B cell (primary cell): ENCODE measurements at regions not wholly inside any gene's neighbourhood (a gene's known extent, or its start where the extent isn't known, plus 50 kb on each side); places are given as distances from the start of the nearest gene placed in this dataset.

Source experiments
- ATAC-seq: fragments of 200-7000 bp; cut with Tn5 transposase; one replicate; pipeline ENCODE4 v1.10.0; 2021; ENCODE audit warnings: low read depth, mild to moderate bottlenecking, moderate number of reproducible peaks, moderate library complexity
- CTCF ChIA-PET: fragments of 350-600 bp; sonication (Branson Sonifier 250); formaldehyde crosslinking; loops from one replicate; lab custom pipeline; 2021; ENCODE audit warnings: antibody characterized with exemption, inconsistent platforms; lab: Charles Lee
- POLR2A ChIA-PET: fragments of 350-600 bp; sonication (Branson Sonifier 250); formaldehyde crosslinking; loops from one replicate; lab custom pipeline; 2021; ENCODE audit warnings: antibody characterized with exemption; lab: Charles Lee
- DNase-seq: peaks from one replicate; pipeline ENCODE4 v3.0.0; 2013
- H2AFZ ChIP-seq: 2 replicates; pipeline ENCODE4 v1.6.1; 2012; ENCODE audit warnings: mild to moderate bottlenecking, low read depth, low read length; ENCODE audit not compliant: insufficient read depth, poor library complexity, severe bottlenecking
- H3K27ac ChIP-seq, 2 donors: 1 replicate in 1 of 2; 2 replicates in 1 of 2; pipeline ENCODE4 v1.5.1; 2012 to 2013; ENCODE audit warnings: low read length in 2 of 2, mild to moderate bottlenecking in 2 of 2, moderate library complexity in 1 of 2
- H3K27me3 ChIP-seq, 4 experiments: fragments of 200-600 bp in 1 of 4; sonication (generic) in 1 of 4; replicated peaks in 1 of 4; 1 replicate in 2 of 4; 2 replicates in 2 of 4; pipeline versions ENCODE4 v1.6.1 to v1.7.0; 2013 to 2016; ENCODE audit warnings: low read length in 3 of 4, mild to moderate bottlenecking in 2 of 4, mixed read lengths in 1 of 4, moderate library complexity in 1 of 4; ENCODE audit not compliant: insufficient read depth in 4 of 4, control insufficient read depth in 3 of 4; ENCODE audit errors: control extremely low read depth in 1 of 4
- H3K36me3 ChIP-seq, 2 experiments: replicated peaks in 1 of 2; 1 replicate in 1 of 2; 2 replicates in 1 of 2; pipeline versions ENCODE4 v1.6.1 to v1.7.1; 2013; ENCODE audit warnings: low read length in 1 of 2; ENCODE audit not compliant: insufficient read depth in 2 of 2, control insufficient read depth in 1 of 2; ENCODE audit errors: control extremely low read depth in 1 of 2, extremely low read depth in 1 of 2
- H3K4me1 ChIP-seq, 2 donors: fragments of 200-600 bp in 1 of 2; sonication (generic) in 1 of 2; 1 replicate in 1 of 2; 2 replicates in 1 of 2; pipeline versions ENCODE4 v1.5.1 to v1.6.1; 2013 to 2017; ENCODE audit warnings: low read length in 2 of 2; ENCODE audit not compliant: control insufficient read depth in 2 of 2, insufficient read depth in 2 of 2
- H3K4me2 ChIP-seq: replicated peaks from 2 replicates; pipeline ENCODE3; 2012; ENCODE audit warnings: mild to moderate bottlenecking, low read depth, low read length; ENCODE audit not compliant: poor library complexity, severe bottlenecking
- H3K4me3 ChIP-seq, 5 experiments: fragments of 200-600 bp in 1 of 5; sonication (generic) in 1 of 5; 1 replicate in 3 of 5; 2 replicates in 2 of 5; pipeline versions ENCODE4 v1.5.1 to v1.7.0; 2011 to 2016; ENCODE audit warnings: low read length in 4 of 5, mild to moderate bottlenecking in 4 of 5, low read depth in 2 of 5, control low read depth in 1 of 5, moderate library complexity in 1 of 5; ENCODE audit not compliant: insufficient read depth in 1 of 5; ENCODE audit errors: control extremely low read depth in 1 of 5, extremely low read depth in 1 of 5
- H3K79me2 ChIP-seq: fragments of 200-600 bp; sonication (generic); one replicate; pipeline ENCODE4 v1.6.0; 2016; ENCODE audit warnings: low read length; ENCODE audit not compliant: control insufficient read depth, insufficient read depth
- H3K9ac ChIP-seq: fragments of 200-600 bp; sonication (generic); 2 replicates; pipeline ENCODE4 v1.6.1; 2017; ENCODE audit warnings: mild to moderate bottlenecking, low read length, moderate library complexity
- H3K9me3 ChIP-seq, 3 donors: one replicate each; pipeline versions ENCODE4 v1.6.1 to v1.7.1; 2013; ENCODE audit warnings: low read length in 2 of 3; ENCODE audit not compliant: control insufficient read depth in 2 of 3, insufficient read depth in 1 of 3; ENCODE audit errors: control extremely low read depth in 1 of 3
- H4K20me1 ChIP-seq: 2 replicates; pipeline ENCODE4 v1.6.0; 2012; ENCODE audit warnings: mild to moderate bottlenecking, low read length; ENCODE audit not compliant: insufficient read depth, control insufficient read depth, poor library complexity, severe bottlenecking
- H3K27ac Mint-ChIP-seq: one replicate; pipeline ENCODE4 v1.8.0; 2021; ENCODE audit warnings: mixed read lengths
- H3K27me3 Mint-ChIP-seq: one replicate; pipeline ENCODE4 v1.8.0; 2021; ENCODE audit warnings: mixed read lengths
- H3K4me1 Mint-ChIP-seq: one replicate; pipeline ENCODE4 v1.8.0; 2021; ENCODE audit warnings: mixed read lengths
- H3K4me3 Mint-ChIP-seq: one replicate; pipeline ENCODE4 v1.8.0; 2021; ENCODE audit warnings: mixed read lengths
- H3K9me3 Mint-ChIP-seq: one replicate; pipeline ENCODE4 v1.8.0; 2022; ENCODE audit warnings: mixed read lengths; ENCODE audit not compliant: insufficient read depth
- EZH2 ChIP-seq: IDR thresholded peaks from 2 replicates; pipeline ENCODE4 v1.6.1; 2012; ENCODE audit warnings: borderline replicate concordance, low read depth, mild to moderate bottlenecking, moderate library complexity, low read length; ENCODE audit not compliant: insufficient read depth, poor library complexity, severe bottlenecking
- WGBS: methylation state at CpG from one replicate; pipeline ENCODE4 v1.1.5; 2013; ENCODE audit warnings: missing lambda C conversion rate; ENCODE audit not compliant: insufficient coverage; 5-methylcytosine and 5-hydroxymethylcytosine counted together
- intact Hi-C: fragments of 100-400 bp; cut with micrococcal nuclease; formaldehyde crosslinking; loops from one replicate; pipeline ENCODE4 v1.10.0; 2022
- TF ChIP-seq, protein P1 (sequence below): fragments of 200-600 bp; IDR thresholded peaks from one replicate; pipeline ENCODE4 v1.8.0; 2022; ENCODE audit warnings: antibody characterized with exemption, mild to moderate bottlenecking

DNA sequence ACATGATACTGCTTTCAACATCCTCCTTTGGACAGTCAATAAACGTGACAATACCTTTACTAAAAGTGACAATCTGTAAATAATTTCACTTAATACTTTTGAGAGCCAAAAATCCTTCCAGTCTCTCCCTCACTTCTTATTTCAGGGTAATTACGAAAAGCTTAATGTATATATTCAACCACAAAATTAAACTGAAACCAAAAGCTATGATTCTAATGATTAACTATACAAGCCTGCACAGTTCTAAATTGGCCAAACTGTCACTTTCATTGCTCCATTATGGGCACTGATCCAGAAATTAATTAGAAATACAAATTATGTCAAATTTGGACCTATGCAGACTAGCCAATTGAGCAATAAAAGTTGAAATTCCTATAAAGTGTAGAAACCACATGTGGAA, 696.5 kb upstream of the MIS18BP1 start:
- H3K36me3 ChIP-seq: no peaks in the 10 kb centered on the region
- no CpG with 5 or more reads among the region's 2 CpGs for WGBS
- H4K20me1 ChIP-seq: no peaks in the 10 kb centered on the region
- intact Hi-C loops: no loop called here
- H3K79me2 ChIP-seq: no peaks in the 10 kb centered on the region
- H2AFZ ChIP-seq: no peak overlapping the region
- DNase-seq: no peak
- ChIA-PET POLR2A (no interaction called here), CTCF (no interaction called here)
- H3K9me3 ChIP-seq: no peaks in the 10 kb centered on the region
- H3K4me1 ChIP-seq: no peaks in the 10 kb centered on the region
- Mint-ChIP-seq H3K4me1 (no peaks in the 10 kb centered on the region), H3K27me3 (no peaks in the 10 kb centered on the region), H3K4me3 (no peak overlapping the region), H3K9me3 (no peaks in the 10 kb centered on the region), H3K27ac (no peak overlapping the region)
- H3K4me3 ChIP-seq: no peak overlapping the region
- no peak for TF ChIP-seq EZH2
- TF ChIP-seq, protein P1, sequence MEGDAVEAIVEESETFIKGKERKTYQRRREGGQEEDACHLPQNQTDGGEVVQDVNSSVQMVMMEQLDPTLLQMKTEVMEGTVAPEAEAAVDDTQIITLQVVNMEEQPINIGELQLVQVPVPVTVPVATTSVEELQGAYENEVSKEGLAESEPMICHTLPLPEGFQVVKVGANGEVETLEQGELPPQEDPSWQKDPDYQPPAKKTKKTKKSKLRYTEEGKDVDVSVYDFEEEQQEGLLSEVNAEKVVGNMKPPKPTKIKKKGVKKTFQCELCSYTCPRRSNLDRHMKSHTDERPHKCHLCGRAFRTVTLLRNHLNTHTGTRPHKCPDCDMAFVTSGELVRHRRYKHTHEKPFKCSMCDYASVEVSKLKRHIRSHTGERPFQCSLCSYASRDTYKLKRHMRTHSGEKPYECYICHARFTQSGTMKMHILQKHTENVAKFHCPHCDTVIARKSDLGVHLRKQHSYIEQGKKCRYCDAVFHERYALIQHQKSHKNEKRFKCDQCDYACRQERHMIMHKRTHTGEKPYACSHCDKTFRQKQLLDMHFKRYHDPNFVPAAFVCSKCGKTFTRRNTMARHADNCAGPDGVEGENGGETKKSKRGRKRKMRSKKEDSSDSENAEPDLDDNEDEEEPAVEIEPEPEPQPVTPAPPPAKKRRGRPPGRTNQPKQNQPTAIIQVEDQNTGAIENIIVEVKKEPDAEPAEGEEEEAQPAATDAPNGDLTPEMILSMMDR: no peak
- no peak overlapping the region for H3K27ac ChIP-seq
- no peak overlapping the region for H3K4me2 ChIP-seq
- H3K9ac ChIP-seq: no peak overlapping the region
- H3K27me3 ChIP-seq: no peaks in the 10 kb centered on the region
- no peak for ATAC-seq

DNA sequence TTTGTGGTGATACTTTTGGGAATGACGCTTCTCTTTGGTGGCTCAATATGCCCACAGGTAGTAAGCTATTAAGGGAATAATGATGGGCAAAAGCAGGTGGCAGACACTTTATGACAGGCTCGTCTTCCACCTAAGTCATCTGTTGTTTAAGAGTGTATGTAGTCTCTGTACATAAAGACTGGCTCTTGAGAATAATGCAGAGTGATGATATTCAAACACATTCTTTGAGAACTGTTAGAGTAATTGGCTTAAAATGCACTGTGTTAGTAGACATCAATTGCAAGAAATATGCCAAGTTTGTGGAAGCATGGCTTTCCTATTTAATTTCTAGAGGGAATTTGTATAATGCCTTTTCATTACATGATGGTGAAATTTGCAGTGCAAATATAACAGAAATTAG, 694.8 kb upstream of the MIS18BP1 start:
- POLR2A ChIA-PET: no interaction called here
- Mint-ChIP-seq H3K27me3 (no peaks in the 10 kb centered on the region), H3K4me3 (no peak overlapping the region), H3K27ac (no peak overlapping the region), H3K4me1 (no peaks in the 10 kb centered on the region), H3K9me3 (no peaks in the 10 kb centered on the region)
- Histone ChIP-seq H3K4me3 (no peak overlapping the region), H3K27me3 (no peaks in the 10 kb centered on the region), H3K9me3 (no peaks in the 10 kb centered on the region), H3K79me2 (no peaks in the 10 kb centered on the region), H3K27ac (no peak overlapping the region), H3K4me2 (no peak overlapping the region), H2AFZ (no peak overlapping the region), H3K9ac (no peak overlapping the region), H3K4me1 (no peaks in the 10 kb centered on the region), H4K20me1 (no peaks in the 10 kb centered on the region), H3K36me3 (no peaks in the 10 kb centered on the region)
- no peak for ATAC-seq
- 86% methylated on average over 2 of the region's 2 CpGs for WGBS
- intact Hi-C loops: no loop called here
- DNase-seq: no peak
- CTCF ChIA-PET: no interaction called here
- TF ChIP-seq, protein P1: no peak
- no peak for TF ChIP-seq EZH2
